ENCODE measurements at regions not wholly inside any gene's neighbourhood (a gene's known extent, or its start where the extent isn't known, plus 50 kb on each side); places are given as distances from the start of the nearest gene placed in this dataset.
A peak's percentile ranks its signal among the peaks of the same experiment; 100 is the strongest.

- DNase-seq = no peak
These were observed 99.5 kb downstream of the FAM76B start for GRCh38 chr11:95690100-95690499.

GRCh38 chr11:95688501-95689222, 100.9 kb downstream of the FAM76B start:
- no peak for DNase-seq

GRCh38 chr11:95688015-95688414, 101.6 kb downstream of the FAM76B start:
- no peak for DNase-seq

GRCh38 chr11:95686265-95686664, 103.3 kb downstream of the FAM76B start:
- no peak for DNase-seq

GRCh38 chr11:95684701-95685100, 104.9 kb downstream of the FAM76B start:
- DNase-seq = no peak

- no peak for DNase-seq
These were observed 105.4 kb downstream of the FAM76B start for GRCh38 chr11:95684170-95684569.

GRCh38 chr11:95682552-95682951, 107.0 kb downstream of the FAM76B start:
- DNase-seq = no peak

GRCh38 chr11:95680169-95680929, 109.2 kb downstream of the FAM76B start:
- DNase-seq = no peak

GRCh38 chr11:95678988-95679387, 110.6 kb downstream of the FAM76B start:
- no peak for DNase-seq

- no peak for DNase-seq
These were observed 113.3 kb downstream of the FAM76B start for GRCh38 chr11:95676308-95676707.

GRCh38 chr11:95675585-95675984, 114.0 kb downstream of the FAM76B start:
- no peak for DNase-seq

GRCh38 chr11:95674657-95675358, 114.8 kb downstream of the FAM76B start:
- DNase-seq = peak; percentile 25

GRCh38 chr11:95671768-95672167, 117.8 kb downstream of the FAM76B start:
- no peak for DNase-seq

GRCh38 chr11:95668131-95668530, 121.5 kb downstream of the FAM76B start:
- DNase-seq = no peak

GRCh38 chr11:95661162-95661561, 128.4 kb downstream of the FAM76B start:
- no peak for DNase-seq

- no peak for DNase-seq
These were observed 129.5 kb downstream of the FAM76B start for GRCh38 chr11:95660038-95660437.

- no peak for DNase-seq
These were observed 130.5 kb downstream of the FAM76B start for GRCh38 chr11:95659088-95659487.

GRCh38 chr11:95655536-95655935, 134.0 kb downstream of the FAM76B start:
- no peak for DNase-seq

- no peak for DNase-seq
These were observed 135.9 kb downstream of the FAM76B start for GRCh38 chr11:95653680-95654079.

GRCh38 chr11:95653099-95653498, 136.5 kb downstream of the FAM76B start:
- no peak for DNase-seq

GRCh38 chr11:95652002-95652472, 137.5 kb downstream of the FAM76B start:
- no peak for DNase-seq

GRCh38 chr11:95650276-95650675, 139.3 kb downstream of the FAM76B start:
- no peak for DNase-seq

GRCh38 chr11:95647871-95648270, 141.7 kb downstream of the FAM76B start:
- no peak for DNase-seq

- no peak for DNase-seq
These were observed 142.2 kb downstream of the FAM76B start for GRCh38 chr11:95647355-95647754.
